PFSK-1 (cell line): ENCODE measurements at regions not wholly inside any gene's neighbourhood (a gene's known extent, or its start where the extent isn't known, plus 50 kb on each side); places are given as distances from the start of the nearest gene placed in this dataset.

Experiments
- POLR2AphosphoS5 ChIP-seq: IDR thresholded peaks from 2 replicates; pipeline ENCODE4 v1.6.1; 2012; ENCODE audit warnings: low read depth, mild to moderate bottlenecking, control low read depth, low read length, moderate library complexity
- REST ChIP-seq, 2 experiments: IDR thresholded peaks; 2 replicates each; pipeline versions ENCODE4 v1.6.1 to v1.8.0; 2011 to 2012; ENCODE audit warnings: low read depth in 2 of 2, low read length in 2 of 2, control low read depth in 1 of 2, inconsistent platforms in 1 of 2, mild to moderate bottlenecking in 1 of 2, moderate library complexity in 1 of 2; ENCODE audit not compliant: insufficient read depth in 1 of 2
- SIN3A ChIP-seq: IDR thresholded peaks from 2 replicates; pipeline ENCODE4 v1.6.1; 2012; ENCODE audit warnings: mild to moderate bottlenecking, low read length, moderate library complexity, borderline replicate concordance; ENCODE audit not compliant: insufficient read depth
- TAF1 ChIP-seq: IDR thresholded peaks from 2 replicates; pipeline ENCODE4 v1.6.1; 2012; ENCODE audit warnings: low read length, control low read depth, borderline replicate concordance; ENCODE audit not compliant: insufficient read depth

GRCh38 chr5:154674029-154674428 is 81.1 kb upstream of the LARP1 start:
- no peak for TF ChIP-seq POLR2AphosphoS5
- TF ChIP-seq TAF1: no peak
- TF ChIP-seq SIN3A: no peak
- no peak for TF ChIP-seq REST (IDR thresholded peaks at IDR 0.05; ENCODE audit: insufficient read depth in 1 of 2, low read depth in 2 of 2, low read length in 2 of 2)
